Myocyte (in vitro differentiated cells): ENCODE measurements at regions not wholly inside any gene's neighbourhood (a gene's known extent, or its start where the extent isn't known, plus 50 kb on each side); places are given as distances from the start of the nearest gene placed in this dataset.
"Not testable (repeated sequence)": the region's sequence is repeated elsewhere in the genome, so short reads cannot be mapped to it uniquely, and the experiment has no call there.

ENCODE experiments used
- DNase-seq: peaks from one replicate; pipeline ENCODE4 v3.0.0-alpha.2; 2012; ENCODE audit warnings: low read depth

DNA sequence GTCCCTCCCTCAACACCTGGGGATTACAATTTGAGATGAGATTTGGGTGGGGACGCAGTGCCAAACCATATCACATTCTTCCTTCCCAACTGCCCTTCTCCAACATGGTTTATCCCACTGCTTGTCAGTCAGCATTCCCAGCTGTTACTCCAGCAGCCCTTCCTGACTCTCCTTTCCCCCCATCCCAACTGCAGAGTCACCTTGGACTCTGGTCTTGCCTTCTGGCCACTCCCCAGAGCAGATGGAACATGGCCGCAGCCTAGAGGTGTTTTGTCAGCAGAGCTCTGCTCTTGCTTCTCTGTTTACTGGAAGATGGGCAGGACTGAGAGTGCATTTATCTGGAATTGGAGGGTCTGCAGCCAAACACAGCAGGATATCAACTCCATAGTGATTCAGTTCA, 51.2 kb upstream of the MEX3C start:
- peak; percentile 10 for DNase-seq

DNA sequence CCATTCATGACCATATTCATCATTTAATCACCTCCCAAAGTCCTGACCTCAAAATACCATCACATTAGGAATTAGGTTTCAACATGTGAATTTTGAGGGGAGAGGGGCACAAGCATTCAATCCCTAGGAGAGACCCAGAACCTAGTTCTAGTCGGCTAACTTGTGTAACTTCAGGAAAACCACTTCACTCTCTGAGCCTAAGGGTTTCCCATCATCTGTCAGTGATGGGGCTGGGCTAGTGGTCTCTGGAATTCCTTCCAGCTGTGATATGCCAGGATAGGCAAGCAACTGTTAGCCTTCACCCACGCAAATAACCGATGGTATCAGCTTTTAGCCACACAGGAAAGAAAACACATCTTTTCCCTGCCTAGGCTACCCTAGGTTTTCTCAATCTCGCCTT, 52.5 kb upstream of the MEX3C start:
- DNase-seq = peak; percentile 40

DNA sequence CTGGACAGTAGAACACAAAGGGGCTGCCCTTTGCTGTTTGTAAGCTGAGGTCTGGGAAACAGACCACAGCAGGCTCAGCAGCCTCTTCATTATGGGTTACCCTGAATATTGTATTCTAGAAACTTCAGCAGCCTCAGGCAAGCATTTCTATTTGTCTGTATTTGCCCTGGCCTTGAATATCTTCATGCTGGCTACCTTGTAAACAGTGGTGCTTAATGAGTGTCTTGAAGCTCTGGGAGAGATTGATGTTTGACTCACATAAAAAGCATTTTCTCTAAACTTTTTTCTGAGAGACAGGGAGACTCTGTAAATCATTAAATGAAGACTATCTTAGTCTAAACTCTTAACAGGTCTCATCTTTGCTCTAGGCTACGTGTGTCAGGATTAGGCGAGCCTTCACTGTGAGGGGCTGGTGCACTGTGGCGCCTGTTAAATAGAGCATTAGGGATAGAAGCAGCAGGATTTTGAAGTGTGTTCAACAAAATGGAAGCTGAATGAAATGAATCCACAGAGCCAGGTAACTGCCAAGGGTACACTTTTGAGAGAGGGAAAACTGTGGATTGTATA, 53.1 kb upstream of the MEX3C start:
- DNase-seq = no peak

DNA sequence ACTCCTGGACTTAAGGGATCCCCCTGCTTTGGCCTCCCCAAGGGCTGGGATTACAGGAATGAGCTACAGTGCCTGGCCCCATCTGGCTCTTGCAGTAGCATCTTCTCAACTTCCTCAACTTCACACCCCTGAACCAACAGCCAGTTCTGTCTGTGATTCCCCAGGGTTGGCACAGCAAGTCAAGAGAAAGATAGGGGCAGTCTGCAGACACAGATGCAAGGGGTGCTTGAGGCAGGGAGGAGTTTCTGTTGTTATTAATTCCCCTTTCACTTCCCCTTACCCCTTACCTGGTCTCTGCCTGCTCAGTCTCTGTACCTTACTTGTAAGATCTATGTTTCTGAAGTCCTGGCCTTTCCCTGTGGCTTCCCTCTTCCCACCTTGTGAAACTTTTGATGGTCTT, 54.1 kb upstream of the MEX3C start:
- no peak for DNase-seq

DNA sequence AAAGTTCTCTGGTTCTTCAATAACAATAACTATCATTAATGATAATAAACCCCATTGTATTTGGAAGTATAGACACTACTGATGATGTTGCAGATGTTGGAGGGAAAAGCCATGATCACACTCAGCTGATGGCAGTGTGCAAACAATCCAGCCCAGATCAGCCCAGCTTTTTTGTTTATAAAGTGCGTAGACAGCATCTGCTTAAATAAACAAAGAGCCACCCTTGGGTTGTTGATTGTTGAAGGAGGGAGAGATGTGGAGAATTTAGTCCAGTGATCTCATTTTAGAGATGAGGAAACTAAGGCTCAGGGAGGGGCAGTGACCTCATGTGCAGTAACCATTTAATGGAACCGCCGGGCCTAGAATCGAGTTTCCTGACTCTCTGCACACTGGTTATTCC, 56.0 kb upstream of the MEX3C start:
- no peak for DNase-seq

DNA sequence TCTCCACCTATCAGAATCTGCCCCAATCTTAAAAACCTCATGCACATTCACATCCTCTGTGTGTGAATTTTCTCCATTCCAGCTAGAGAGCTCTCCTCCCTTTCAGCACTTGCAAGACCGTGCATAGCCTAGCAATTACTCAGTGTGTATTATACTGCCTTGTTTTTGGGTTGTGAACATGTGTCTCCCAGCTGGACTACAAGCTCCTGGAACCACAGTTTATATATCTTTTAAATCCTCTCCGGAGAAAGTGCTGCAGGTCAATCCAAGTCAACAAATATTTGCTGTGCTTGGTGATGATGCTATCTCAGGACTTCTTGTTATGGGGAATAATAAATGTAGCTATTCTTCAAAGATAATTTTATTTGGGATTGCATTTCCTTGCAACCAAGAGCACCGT, 58.2 kb upstream of the MEX3C start:
- no peak for DNase-seq

DNA sequence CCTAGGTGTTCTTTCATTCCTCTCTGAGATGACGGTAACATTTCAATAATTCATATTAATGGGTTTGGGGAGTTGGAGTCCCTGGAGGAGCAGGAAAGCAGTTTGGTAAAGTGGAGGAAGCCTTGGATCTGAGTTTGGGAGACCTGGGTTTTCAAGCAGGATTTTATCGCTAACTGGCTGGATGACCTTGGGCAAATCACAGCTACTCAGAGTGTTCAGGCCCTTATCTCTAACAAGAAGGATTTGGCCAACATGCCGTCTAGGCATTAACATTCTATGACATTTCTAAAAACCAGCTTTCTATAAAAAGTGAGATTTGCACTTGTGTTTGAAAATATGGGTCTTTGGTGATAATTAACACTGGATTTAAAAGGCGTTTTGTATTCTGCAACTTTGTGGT, 59.7 kb upstream of the MEX3C start:
- DNase-seq = no peak

DNA sequence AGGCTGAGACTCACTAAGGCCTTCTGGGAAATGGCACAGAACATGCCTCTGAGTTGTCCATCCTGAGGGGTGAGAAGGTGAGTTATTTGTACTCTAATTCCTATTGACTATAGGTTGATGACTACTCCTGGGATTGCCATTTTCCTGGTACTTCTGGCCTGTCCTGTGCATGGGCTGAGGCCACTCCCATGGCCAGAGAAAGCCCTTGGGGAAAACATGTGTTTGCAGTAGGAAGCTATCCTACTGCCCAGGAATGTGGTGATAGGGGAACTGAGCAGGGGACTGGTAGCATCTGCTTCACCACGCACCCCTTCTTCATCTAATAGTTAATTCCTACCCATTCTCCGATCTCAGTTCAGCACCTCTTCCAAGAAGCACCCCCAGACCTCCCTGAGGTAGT, 62.6 kb upstream of the MEX3C start:
- DNase-seq = no peak

DNA sequence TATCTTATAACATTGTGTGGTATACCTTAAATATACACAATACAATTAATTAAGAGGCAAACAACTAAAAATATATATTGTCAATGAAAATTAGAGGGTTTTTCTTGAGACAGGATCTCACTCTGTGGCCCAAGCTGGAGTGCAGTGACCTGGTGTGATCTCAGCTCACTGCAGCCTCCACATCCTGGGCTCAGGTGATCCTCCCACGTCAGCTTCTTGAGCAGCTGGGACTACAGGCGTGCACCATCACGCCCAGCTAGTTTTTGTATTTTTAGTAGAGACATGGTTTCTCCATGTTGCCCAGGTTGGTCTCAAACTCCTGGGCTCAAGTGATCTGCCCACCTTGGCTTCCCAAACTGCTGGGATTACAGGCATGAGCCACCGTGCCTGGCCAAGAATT, 68.6 kb upstream of the MEX3C start:
- DNase-seq = not testable (repeated sequence)

DNA sequence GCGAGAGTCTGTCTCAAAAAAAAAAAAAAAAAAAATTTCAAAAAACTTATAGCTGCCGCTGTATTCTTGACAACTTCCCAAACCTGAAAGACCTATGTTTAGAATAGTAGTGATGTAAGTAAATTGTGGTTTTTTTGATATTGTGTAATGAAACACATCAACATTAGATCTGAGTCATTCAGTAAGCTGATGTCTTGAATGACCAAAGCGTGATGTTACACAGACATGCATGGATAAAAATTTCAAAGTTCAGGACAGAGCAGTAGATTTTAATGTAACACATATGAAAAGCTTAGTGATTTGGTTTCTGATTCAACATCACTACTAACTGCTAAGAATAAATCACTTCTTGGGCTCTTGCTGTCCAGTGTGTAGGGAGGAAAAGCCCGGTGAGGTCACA, 69.3 kb upstream of the MEX3C start:
- no peak for DNase-seq

DNA sequence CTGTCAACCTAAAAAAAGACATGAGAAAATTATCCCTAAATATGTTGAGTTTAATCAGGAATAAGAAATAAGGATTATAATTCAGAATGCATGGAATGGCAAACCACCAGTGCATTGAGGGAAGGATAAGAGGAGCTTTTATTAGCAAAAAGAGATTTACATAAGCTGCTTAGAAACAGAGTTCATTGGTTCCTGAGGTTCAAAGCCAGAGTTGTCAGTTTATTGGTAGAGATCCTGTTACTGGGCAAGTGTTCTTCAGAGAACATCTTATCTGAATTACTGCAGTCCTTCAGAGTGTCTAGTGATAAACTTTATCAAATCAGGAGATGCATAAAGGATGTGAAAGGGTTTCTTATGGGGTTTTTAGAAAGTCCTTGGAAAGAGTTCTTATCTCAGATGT, 76.0 kb upstream of the MEX3C start:
- DNase-seq = no peak

DNA sequence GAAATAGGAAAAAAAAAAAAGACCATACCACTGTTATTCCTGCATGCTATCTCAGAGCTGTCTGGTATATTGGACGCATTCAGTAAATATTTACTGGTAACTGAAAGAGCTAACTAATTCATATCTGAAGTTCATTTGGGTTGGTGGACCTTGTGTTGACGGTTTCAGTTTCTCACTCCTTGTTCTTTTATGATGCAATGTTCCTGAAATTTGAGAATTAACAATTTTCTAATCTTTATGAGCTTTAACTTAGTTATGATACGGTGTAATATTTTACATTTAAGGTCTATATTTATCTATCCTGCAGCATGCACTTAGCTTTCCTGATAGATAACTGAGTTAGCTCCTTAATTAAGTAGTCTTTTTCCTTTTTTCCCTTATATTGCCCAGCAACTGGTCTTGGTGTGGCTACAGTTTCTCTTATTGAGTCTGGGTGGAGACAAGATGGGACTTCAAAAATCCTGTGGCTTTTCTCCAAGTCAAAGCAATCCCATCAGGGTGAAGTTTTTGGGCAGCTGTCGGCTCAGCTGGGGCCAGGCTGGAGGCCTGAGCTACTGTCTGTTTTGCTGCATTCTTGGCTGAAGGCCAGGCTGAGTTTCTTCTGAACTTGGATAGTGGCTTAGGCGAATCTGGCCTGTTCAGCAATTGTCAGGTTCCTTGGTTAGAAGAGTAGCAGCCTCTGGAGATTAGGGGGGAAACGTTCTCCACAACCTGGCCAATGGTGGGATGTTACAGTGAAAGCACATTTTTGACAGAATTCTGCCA, 78.4 kb upstream of the MEX3C start:
- peak; percentile 94 for DNase-seq

DNA sequence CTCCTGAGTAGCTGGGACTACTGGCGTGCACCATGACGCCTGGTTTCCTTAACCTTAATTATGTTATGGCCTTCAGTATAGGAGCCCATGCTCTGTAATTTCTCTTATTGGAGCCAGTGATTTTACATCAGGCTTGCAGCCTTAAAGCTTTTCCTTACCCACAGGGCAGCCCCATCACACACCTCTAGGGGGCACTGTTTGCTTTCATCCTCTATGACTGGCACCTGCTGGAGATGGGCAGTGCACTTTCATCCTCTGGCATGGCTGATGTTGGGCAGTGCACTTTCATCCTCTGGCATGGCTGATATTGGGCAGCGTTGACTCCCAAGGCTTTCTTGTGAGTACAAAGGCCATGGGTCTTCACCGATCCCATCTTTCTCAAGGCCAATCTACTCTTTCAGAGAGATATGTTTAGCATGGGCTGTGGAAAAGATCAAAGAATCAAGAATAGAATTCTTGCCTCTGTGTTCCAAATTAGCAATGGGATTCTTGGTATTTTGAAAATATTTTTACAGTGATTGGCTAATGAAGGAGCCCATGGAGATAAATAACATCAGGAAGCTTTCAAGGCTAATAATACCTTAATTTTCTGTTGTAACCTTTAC, 80.7 kb upstream of the MEX3C start:
- DNase-seq = peak; percentile 6

DNA sequence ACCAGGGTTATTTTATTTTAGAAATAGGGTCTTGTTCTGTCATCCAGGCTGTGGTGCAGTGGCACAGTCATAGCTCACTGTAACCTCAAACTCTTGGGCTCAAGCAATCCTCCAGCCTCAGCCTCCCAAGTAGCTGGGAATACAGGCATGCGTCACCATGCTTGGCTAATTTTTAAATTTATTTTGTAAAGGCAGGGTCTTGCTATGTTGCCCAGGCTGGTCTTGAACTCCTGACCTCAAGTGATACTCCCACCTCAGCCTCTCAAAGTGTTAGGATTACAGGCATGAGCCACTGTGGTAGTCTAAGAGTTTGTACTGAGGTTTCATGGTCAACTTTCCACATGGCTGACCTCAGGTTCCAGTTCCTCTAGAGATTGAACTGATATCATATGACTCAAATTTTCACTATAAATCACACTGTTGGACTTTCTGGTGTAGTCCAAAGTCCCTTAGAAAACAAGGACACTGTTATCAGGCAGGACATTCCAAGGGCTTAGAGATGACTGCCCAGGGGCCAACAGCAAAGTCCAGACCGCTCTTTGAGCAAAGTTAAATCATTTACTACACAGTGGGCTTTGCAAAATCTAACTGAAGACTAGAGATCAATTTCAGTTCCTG, 82.0 kb upstream of the MEX3C start:
- DNase-seq = no peak

DNA sequence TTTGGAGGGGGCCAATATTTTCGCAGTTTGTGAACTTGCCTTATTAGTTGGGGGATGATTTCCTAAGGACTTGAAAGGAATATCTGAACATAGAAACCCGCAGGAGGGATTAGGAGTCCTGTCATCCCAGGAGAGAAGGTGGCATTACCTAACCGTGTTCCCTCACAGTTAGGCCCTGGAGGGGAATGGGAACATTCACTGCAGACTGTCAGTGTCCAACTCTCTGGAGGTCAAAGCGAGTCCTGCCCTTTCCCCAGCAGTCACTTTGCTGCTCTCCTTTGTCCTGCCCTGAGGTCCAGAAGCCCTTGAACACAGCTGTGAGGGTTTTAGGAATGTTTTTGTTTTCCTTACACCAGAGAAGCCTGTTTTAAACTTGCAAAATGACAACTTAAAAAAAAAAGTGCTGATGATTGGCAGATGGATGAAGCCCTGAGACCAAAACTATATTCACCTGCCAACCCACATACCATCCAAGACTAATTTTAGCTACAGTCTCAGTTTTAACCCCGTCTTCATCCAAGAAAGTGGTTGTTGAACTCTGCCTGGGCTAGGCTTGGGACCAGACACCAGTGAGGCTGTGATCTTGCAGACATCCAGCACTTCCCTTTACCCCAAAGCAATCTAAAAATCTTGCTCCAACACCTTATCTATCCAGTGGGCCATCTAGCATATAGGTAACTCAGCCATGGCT, 90.5 kb upstream of the MEX3C start:
- DNase-seq = no peak

DNA sequence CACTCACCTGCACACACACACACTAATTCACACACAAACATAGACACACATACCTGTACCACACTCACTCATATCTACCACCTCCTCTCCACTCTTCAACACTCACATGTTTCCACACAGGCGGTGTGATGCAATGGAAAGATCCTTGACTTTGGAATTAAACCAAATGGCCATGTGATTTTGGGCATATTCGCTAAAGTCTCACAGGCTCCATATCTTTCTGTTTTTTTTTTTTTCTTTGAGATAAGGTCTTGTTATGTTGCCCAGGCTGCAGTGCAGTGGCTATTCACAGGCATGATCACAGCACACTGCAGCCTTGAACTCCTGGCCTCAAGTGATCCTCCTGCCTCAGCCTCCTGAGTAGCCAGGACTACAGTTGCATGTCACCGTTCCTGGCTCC, 91.1 kb upstream of the MEX3C start:
- DNase-seq = no peak

DNA sequence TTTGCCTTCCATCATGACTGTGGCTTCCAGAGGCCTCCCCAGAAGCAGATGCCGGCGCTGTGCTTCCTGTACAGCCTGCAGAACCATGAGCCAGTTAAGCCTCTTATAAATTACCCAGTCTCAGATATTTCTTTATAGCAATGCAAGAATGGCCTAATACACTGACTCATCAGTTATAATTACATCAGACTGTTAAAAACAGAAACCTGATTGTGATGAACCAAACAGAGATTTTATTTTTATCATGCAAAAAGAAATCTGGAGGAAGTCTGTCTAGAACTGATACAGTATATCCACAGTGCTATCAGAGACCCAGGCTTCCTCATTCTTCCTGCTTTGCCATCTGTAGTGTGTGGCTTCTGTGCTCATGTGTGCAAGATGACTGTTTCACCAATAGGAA, 93.4 kb upstream of the MEX3C start:
- no peak for DNase-seq

DNA sequence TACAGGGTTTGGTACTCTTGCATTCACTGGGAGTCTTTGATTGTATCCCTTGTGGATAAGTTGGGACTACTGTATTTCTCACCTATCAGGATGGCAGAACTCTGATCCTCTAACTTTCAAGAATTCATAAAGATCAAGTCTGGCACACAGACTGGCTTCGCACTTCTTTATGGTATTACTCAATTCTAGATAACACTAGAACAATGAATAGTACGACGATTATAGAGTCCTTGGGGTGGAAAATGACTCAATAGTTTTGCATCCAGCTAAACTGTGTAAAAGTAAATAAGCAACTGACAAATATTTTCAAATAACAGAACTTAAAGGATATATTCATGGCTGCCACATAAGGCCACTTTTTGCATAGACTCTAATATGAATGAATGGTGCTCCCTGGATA, 103.4 kb upstream of the MEX3C start:
- DNase-seq = no peak

DNA sequence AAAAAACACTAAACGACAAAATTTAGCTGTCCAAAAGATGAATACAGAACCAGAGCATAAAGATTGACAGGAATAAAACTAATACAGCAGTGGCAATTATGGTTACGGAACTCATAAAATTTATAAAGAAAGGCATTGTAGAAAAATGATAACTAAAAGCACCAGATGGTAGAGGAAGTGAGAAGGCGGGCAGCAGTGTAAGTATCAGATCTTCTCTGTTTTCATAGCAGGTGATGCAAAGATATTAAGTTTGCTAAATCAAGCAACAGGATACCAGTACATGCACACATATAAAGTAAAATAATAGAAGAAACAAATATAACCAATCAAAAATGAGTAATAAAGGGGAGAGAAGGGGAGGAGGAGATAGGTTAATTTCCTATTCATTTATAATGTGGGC, 103.9 kb upstream of the MEX3C start:
- DNase-seq = no peak

DNA sequence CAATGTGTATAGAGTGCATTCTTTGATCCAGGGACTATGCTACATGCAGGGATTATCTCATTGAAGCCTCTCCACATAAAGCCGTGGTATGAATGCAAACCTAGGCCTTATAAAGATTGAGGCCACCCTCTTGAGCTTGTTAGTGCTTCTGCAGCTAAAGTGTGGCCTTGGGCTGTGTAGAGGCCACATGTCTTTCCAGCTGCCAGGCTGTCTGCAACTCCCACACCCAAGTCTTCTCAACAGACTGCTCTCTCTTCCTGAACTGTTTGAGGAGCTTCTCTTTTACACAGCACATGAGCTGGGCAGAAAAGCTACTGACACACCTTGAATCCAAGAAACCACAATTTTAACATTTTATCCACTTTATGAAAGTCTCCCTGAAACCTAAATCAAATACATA, 119.2 kb upstream of the MEX3C start:
- no peak for DNase-seq

DNA sequence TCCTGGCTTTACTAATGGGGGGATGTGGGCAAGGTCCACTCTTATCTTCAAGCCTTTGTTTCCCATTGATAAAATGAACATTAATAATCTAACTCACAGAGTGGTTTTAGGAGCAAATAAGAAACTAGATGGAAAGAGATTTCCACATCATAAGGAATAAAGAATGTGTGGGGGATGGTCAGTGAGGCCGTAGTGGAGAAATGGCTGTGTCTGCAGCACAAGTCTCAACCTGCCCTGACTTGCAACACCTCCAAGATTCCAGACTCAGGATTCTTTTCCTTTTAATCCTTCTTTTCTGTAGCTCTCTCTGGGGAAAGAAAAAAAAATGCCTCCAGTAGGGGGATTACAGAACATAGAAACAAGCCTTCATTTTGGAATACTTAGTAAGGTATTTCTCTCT, 124.2 kb upstream of the MEX3C start:
- no peak for DNase-seq

DNA sequence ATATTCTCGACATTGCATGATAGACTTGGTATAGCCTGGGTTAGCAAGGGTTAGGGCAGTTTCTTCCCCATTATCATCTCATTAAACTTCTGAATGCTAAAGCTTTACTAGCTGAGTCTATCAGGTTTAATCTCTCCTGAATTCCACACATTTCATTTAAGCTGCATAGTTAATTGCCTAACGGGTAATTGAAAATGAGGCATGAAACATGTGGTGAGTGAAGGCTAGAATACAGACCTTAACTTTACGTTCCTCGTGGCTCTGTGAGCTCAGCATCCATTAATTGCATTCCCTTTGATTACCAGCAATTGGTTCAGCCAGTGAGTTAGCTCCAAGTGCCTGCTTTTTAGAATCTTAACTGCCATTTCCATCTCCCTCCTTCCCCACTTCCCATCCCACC, 126.5 kb upstream of the MEX3C start:
- DNase-seq = no peak
